Suppressor macrophage treated with lipopolysaccharide for 4 hours (primary cell): ENCODE measurements at regions not wholly inside any gene's neighbourhood (a gene's known extent, or its start where the extent isn't known, plus 50 kb on each side); places are given as distances from the start of the nearest gene placed in this dataset.
"Not testable (repeated sequence)": the region's sequence is repeated elsewhere in the genome, so short reads cannot be mapped to it uniquely, and the experiment has no call there.

Experiments
- DNase-seq: peaks from one replicate; pipeline ENCODE4 v3.0.0-alpha.2; 2020

GRCh38 chr6:84635081-84635761, 129.2 kb downstream of the TBX18 start:
- no peak for DNase-seq

DNA sequence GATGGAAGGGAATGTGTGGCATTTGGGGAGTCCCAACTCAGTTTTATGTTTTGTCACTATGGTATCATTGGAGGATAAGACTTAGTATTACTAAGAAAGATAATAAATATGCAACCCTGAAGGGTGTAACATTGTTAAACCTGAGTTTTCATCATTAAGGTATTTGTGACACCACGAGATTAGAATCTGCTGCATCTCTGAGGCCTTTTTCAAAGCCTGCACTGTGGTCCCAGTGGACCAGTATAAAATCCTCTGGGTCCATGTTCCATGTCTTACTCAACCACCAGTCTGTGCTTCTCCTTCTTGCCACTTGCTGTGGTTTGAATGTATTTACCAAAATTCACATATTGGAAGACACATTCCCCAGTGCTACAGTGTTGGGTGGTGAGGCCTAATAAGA, 130.6 kb downstream of the TBX18 start:
- DNase-seq: no peak

DNA sequence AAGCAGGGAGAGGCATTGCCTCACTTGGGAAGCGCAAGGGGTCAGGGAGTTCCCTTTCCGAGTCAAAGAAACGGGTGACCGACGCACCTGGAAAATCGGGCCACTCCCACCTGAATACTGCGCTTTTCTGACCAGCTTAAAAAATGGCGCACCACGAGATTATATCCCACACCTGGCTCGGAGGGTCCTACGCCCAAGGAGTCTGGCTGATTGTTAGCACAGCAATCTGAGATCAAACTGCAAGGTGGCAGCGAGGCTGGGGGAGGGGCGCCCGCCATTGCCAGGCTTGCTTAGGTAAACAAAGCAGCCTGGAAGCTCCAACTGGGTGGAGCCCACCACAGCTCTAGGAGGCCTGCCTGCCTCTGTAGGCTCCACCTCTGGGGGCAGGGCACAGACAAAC, 137.9 kb downstream of the TBX18 start:
- not testable (repeated sequence) for DNase-seq

DNA sequence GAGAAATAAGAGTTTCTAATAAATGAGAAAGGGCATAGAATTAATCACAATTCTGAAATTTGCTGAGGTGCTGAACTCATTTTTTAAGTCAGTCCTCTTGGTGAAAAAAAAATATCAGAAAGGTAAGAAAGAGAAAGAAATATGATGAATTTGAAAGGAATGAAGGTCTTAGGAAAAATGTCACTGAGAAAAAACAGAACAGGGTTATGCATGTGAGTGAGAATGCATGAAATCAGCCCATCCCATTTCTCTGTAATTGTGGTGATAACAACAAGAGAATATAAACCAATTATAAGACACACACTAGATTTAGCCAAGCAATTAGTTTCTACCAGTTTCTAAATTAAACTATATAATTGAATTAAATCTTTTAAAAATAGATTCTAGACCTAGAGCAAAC, 138.9 kb downstream of the TBX18 start:
- no peak for DNase-seq

DNA sequence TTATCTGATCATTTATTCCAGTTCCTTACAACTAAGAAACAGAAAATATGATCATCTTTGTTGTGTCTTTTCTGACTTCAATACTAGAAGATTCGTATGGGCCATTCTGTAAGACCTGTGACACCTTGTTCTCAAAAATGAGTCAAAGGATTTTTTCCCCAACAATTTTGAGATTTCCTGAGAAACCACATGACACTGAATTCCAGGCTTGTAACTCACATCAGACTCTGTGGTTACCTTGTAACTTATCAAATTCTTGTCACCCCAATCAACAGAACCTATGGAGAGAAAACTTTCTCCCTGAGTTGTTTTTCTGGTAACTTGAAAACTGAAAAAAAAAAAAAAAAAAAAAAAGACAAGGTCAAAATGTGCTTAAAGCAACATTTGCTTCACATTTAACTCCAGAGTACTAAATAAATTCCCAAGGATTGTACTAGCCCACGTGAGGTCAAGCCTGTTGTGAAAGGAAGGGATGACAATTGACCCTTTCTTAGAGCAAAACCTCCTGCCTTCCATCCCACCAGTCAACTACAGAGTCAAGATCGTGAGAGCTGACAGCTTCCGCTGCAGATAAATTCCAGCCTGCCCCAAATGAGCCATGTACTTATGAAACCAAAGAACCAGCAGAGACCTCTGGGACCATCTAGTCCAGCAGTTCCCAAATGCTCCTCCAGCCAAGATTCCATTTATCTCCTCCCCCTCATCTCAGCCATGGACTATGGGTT, 140.3 kb downstream of the TBX18 start:
- DNase-seq: no peak

GRCh38 chr6:84618836-84619235, 145.6 kb downstream of the TBX18 start:
- DNase-seq: no peak

GRCh38 chr6:84618046-84618752, 146.2 kb downstream of the TBX18 start:
- no peak for DNase-seq

DNA sequence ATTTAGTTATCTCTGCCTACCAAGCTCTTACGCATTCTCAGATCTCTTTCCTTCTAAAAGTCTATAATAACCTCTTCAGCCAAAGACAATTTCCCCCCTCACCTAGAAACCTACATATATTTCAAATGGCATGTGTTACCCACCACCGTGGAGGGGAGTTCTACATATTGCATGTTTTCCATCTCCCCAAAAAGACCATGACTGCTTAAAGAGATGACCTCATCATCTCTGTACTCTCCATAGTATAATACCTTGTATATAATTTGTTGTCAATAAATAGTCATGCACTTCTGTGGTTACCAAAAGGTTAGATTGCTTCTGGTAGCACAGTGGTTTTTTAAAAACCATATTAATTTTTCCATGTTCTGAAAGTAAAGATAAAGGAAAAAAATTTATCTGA, 148.4 kb downstream of the TBX18 start:
- DNase-seq: no peak

DNA sequence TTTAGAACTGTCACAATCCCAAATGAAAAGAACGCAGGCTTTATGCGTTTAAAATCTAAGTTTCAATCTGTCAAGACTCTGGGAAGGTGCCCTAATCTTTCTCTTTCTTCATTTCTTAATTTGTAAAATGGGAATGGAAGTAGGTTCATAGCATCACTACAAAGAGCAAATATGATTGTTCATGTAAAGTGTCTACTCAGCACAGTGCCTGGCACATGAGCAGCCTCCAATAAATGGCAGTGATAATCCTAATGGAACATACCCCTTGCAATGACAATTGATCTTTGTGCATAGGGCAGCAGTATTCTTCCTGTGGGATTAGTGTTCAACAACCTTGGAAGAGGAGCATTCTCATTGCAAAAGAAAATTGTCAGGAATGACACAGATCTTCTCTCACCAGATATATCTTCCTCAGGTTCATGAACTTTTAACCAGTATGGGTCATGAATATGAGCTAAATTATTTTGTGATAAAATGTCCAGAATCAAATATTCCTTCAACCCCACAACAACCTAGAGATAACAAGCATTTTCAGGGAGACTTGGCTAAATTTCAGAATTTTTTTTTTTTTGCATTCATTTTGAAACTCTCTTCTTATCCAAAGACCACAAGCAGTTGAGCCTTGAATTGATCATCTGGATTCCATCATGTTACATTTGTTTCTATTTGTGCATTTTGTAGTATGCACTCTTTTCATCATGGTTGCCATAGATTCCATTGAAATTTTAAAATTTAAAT, 149.1 kb downstream of the TBX18 start:
- DNase-seq: no peak

GRCh38 chr6:84606860-84607259, 157.5 kb downstream of the TBX18 start:
- DNase-seq: no peak

GRCh38 chr6:84605298-84605697, 159.1 kb downstream of the TBX18 start:
- DNase-seq: no peak

DNA sequence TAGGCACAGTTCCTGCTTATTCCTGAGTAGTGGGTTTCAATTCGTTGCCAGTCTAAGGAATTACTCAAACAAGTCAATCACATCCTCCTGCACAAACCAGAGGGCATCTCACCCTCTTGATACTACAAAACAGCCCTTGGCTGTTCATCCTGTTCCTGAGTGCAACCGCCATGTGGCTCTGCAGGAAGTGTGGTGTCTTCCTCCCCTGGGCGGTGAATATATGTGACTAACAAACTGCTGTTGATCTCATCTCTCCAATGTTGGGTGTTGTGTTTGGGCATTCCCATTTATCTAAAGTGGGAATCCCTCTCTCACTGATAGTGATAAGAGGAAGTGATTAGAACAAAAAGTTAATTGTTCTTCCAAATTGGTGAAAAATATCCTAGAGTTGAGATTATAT, 163.0 kb downstream of the TBX18 start:
- DNase-seq: no peak

- DNase-seq: no peak
Measured at GRCh38 chr6:84599991-84600390, 164.4 kb downstream of the TBX18 start.

DNA sequence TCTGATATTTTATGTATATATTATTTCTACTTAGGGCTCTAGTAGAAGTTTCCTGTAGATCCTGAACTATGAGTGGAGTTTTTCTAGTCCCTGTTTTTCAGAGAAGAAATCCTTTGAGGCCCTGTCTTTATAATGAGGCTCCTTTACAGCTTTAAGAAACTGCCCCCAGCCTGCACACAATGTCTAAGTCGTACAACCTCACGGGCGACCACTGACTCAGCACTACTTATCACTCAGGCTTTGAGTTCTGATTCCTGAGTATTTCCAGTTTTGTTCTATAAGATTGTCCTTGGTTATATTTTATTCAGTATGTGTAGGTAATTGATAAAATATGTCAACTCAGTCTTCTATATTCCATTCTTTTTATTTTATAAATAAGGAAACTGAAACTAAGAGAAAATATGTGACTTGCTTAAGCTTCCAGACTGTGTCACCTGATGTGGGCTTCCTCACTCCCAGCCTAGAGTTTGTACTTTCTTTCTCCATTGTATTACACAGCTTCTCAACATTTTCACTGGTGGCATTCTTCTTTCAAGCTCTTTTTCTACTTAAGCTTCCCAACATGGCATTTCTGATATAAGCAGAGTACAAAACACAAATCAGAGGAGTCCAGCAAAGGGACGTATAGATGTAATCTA, 167.0 kb downstream of the TBX18 start:
- no peak for DNase-seq

- no peak for DNase-seq
Measured at GRCh38 chr6:84596488-84596887, 167.9 kb downstream of the TBX18 start.

DNA sequence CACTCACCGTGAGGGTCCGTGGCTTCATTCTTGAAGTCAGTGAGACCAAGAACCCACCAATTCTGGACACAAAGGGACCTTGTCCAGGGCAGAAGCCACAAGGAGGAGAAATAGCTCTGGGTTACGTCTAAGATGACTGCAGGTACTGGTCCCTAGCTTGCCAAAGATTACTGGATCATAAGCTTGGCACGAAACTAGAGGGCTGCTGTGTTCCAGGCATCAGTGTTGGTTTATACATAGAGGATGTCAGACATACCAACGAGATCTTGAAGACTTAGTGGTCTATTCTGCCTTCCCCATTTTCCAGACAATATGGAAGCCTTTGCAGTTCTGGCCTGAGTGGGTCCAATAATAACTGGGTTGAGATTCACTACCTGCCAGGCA, 175.7 kb downstream of the TBX18 start:
- DNase-seq: no peak

DNA sequence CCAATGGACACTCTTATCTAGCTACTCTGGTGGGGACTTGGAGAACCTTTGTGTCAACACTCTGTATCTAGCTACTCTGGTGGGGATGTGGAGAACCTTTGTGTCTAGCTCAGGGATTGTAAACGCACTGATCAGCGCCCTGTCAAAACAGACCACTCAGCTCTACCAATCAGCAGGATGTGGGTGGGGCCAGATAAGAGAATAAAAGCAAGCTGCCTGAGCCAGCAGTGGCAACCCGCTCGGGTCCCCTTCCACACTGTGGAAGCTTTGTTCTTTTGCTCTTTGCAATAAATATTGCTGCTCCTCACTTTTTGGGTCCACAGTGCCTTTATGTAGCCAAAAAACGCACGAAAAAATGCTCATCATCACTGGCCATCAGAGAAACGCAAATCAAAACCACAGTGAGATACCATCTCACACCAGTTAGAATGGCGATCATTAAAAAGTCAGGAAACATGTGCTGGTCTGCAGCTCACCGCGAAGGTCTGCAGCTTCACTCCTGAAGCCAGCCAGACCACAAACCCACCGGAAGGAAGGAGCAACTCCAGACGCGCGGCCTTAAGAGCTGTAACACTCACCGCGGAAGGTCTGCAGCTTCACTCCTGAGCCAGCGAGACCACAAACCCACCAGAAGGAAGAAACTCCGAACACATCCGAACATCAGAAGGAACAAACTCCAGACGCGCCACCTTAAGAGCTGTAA, 176.3 kb downstream of the TBX18 start:
- not testable (repeated sequence) for DNase-seq

GRCh38 chr6:84587202-84587940, 177.0 kb downstream of the TBX18 start:
- DNase-seq: not testable (repeated sequence)

DNA sequence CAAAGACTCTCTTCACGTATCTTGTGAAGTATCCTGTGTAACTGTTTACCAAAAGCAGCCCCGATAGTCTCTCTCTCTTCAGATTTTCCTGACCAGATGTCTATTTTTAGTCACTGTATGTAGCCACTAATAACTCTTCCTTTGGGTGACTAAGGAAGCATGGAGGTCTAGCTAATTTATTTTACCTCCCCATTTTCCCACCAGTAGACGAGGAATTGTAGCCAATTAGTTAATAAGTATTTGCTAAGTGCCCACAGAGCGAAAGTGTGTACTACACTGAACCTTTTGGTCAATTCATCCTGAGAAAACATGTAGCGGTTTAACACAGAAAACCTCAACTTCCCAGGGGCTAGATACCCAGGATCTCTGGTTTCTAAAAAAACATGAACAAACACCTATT, 180.6 kb downstream of the TBX18 start:
- no peak for DNase-seq

DNA sequence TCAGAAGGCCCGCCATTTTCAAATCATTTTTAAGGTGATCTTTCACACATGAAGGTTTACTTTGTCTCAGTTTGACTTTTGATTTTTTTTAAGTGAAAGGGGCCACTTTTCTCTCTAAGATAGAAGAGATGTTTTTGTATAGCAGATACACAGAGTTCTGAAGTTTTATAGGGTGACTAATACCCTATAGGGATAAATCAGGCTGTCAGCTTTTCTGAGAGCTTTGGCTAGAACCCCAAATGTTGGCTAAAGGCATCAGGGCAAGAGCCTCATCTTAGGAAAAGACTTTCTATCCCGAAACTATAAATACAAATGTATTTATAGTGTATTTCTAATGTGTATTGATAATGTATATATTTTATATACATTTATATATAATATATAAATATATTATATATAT, 181.4 kb downstream of the TBX18 start:
- no peak for DNase-seq

GRCh38 chr6:84581494-84582259, 182.7 kb downstream of the TBX18 start:
- peak; percentile 0 for DNase-seq
